ENCODE measurements at regions not wholly inside any gene's neighbourhood (a gene's known extent, or its start where the extent isn't known, plus 50 kb on each side); places are given as distances from the start of the nearest gene placed in this dataset.
"Not testable (repeated sequence)": the region's sequence is repeated elsewhere in the genome, so short reads cannot be mapped to it uniquely, and the experiment has no call there.

DNA sequence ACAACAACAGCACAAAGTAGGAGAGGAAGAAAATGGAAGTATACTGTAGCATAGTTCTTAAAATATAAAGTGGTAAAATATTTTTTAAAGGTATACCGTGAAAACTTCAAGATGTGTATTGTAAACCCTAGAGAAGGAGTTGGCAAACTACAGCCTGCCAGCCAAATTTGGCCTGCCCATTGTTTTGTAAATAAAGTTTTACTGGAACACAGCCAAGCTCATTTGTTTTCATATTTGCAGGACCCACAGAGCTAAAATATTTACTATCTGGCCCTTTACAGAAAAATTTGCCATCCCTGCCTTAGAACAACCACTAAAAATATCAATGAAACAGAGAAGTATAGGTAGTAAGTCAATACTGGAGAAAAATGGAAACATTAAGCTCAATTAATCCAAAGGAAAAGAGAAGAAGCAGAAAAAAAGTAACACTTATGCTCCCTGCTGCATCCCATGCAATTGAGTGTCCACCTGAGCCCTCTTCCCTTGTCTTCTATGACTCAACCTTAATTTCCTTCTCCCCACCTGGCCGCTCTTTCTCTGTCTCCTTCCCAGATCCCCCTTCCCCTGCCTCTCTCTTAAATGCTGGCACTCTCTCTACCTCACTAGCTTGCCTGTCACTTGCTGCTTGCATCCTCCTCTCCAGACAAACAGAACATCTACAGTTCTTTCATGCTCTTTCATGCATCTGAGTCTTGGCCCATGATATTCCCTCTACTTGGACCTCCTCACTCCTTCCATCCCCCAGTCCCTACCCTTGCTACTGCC is 50.6 kb upstream of the FER start:
- no peaks in the 10 kb centered on the region for H3K27me3 ChIP-seq (ENCODE audit: control insufficient read depth in 1 of 2, insufficient read depth in 2 of 2, low read length in 1 of 2)
- no peak overlapping the region for H3K27ac ChIP-seq (ENCODE audit: low read depth in 1 of 2, low read length in 2 of 2)
- H3K4me1 ChIP-seq (ENCODE audit: control insufficient read depth in 1 of 2, insufficient read depth in 2 of 2, low read length in 2 of 2) = no peaks in the 10 kb centered on the region
- no peaks in the 10 kb centered on the region for H3K9me3 ChIP-seq (ENCODE audit: control insufficient read depth, low read length)
- WGBS, 2 donors = 76 to 82% methylated on average over 2 of the region's 2 CpGs
- no peaks in the 10 kb centered on the region for H3K36me3 ChIP-seq (ENCODE audit: control insufficient read depth in 1 of 2, insufficient read depth in 2 of 2, low read length in 1 of 2)
- DNase-seq = no peak
- no peak for ATAC-seq (ENCODE audit: low FRiP score)
- no peak overlapping the region for H3K4me3 ChIP-seq (ENCODE audit: low read length in 2 of 2)
- intact Hi-C loops (cut with DNase I) = no loop called here

DNA sequence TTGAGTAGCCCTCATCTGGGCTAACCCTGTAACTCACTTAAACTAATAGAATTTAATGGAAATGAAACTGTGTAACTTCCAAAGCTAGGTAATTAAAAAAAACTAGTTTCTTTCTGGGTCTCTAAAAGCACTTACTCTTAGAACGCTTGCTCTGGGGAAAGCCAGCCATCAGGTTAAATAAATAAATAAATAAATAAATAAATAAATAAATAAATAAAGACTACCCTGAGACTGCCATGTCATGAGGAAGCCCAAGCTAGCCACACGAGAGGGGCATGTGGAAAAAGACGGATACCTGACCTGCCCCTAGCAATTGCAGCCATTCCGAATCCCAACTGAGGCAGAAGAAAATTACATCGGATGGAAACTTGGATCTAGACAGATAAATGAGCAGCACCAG is 51.3 kb upstream of the FER start:
- ATAC-seq (ENCODE audit: low FRiP score) (no peak), DNase-seq (no peak)
- no peak overlapping the region for H3K27ac ChIP-seq (ENCODE audit: low read depth in 1 of 2, low read length in 2 of 2)
- no peaks in the 10 kb centered on the region for H3K36me3 ChIP-seq (ENCODE audit: control insufficient read depth in 1 of 2, insufficient read depth in 2 of 2, low read length in 1 of 2)
- intact Hi-C loops (cut with DNase I) = no loop called here
- H3K9me3 ChIP-seq (ENCODE audit: control insufficient read depth, low read length) = no peaks in the 10 kb centered on the region
- H3K4me1 ChIP-seq (ENCODE audit: control insufficient read depth in 1 of 2, insufficient read depth in 2 of 2, low read length in 2 of 2) = no peaks in the 10 kb centered on the region
- no peak overlapping the region for H3K4me3 ChIP-seq (ENCODE audit: low read length in 2 of 2)
- WGBS, 2 donors = 57 to 59% methylated on average over 5 of the region's 5 CpGs
- H3K27me3 ChIP-seq (ENCODE audit: control insufficient read depth in 1 of 2, insufficient read depth in 2 of 2, low read length in 1 of 2) = no peaks in the 10 kb centered on the region

DNA sequence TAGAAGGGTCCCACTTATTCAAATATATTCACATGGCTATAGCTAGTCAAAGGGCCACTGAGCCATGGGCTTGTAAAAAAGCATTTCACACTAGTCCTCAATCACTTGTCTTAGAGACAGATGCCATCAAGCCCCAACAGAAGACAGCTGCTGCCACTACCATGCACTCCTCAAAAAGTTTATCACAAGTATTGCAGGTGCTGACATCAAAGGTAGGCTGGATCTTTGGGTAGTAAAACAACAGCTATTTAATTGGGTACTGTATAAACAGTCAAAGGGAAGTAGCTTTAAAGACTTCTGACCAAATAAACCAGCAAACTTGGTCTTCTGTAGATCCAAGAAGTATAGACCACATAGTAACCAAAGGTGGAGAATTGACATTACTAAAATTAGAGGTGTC is 59.2 kb upstream of the FER start:
- DNase-seq = no peak
- Histone ChIP-seq H3K27ac (ENCODE audit: low read depth in 1 of 2, low read length in 2 of 2) (no peak overlapping the region), H3K9me3 (ENCODE audit: control insufficient read depth, low read length) (no peaks in the 10 kb centered on the region), H3K36me3 (ENCODE audit: control insufficient read depth in 1 of 2, insufficient read depth in 2 of 2, low read length in 1 of 2) (no peaks in the 10 kb centered on the region), H3K27me3 (ENCODE audit: control insufficient read depth in 1 of 2, insufficient read depth in 2 of 2, low read length in 1 of 2) (no peaks in the 10 kb centered on the region), H3K4me1 (ENCODE audit: control insufficient read depth in 1 of 2, insufficient read depth in 2 of 2, low read length in 2 of 2) (no peaks in the 10 kb centered on the region), H3K4me3 (ENCODE audit: low read length in 2 of 2) (no peak overlapping the region)
- no peak for ATAC-seq (ENCODE audit: low FRiP score)
- intact Hi-C loops (cut with DNase I) = loop anchor here in 1 of 2 donors (10.0 kb wide), 1 partner anchor 776 kb away; no protein-coding TSS in a partner anchor

DNA sequence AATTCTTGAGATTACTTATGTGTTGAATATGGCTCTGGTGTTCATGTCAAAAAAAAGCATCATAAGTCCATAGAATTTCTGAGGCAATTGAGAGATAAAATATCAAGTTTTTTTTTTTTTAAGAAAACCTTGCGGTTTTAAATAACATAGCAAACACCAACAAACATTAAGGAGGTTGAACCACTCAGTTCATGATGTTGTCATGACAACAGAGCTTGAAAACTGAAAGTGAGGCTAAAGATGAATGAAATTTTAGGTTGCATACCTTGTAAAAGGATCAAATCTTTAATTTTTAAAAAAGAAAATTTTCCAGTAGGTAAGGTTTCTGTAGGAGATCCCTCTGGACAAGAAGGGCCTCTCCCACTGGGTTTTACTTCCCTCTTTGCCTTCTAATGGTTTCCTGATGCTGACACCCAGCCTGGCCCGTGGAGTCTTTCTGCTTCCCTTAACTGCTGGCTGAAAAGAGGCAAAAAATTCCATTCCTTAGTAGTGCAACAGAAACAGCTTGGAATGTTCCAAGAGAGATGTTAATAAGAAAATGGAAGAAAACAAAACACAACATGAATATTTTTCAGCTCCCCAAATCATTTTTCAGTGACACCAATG is 60.0 kb upstream of the FER start:
- Histone ChIP-seq H3K36me3 (ENCODE audit: control insufficient read depth in 1 of 2, insufficient read depth in 2 of 2, low read length in 1 of 2) (no peaks in the 10 kb centered on the region), H3K27ac (ENCODE audit: low read depth in 1 of 2, low read length in 2 of 2) (peak overlapping the region in 1 of 2 donors; percentile 54), H3K4me3 (ENCODE audit: low read length in 2 of 2) (no peak overlapping the region), H3K27me3 (ENCODE audit: control insufficient read depth in 1 of 2, insufficient read depth in 2 of 2, low read length in 1 of 2) (no peaks in the 10 kb centered on the region), H3K9me3 (ENCODE audit: control insufficient read depth, low read length) (no peaks in the 10 kb centered on the region), H3K4me1 (ENCODE audit: control insufficient read depth in 1 of 2, insufficient read depth in 2 of 2, low read length in 2 of 2) (no peaks in the 10 kb centered on the region)
- no peak for ATAC-seq (ENCODE audit: low FRiP score)
- 13 to 17% methylated on average over 2 of the region's 2 CpGs for WGBS, 2 donors
- DNase-seq = no peak
- intact Hi-C loops (cut with DNase I) = loop anchor here in 1 of 2 donors (10.0 kb wide), 1 partner anchor 777 kb away; no protein-coding TSS in a partner anchor

DNA sequence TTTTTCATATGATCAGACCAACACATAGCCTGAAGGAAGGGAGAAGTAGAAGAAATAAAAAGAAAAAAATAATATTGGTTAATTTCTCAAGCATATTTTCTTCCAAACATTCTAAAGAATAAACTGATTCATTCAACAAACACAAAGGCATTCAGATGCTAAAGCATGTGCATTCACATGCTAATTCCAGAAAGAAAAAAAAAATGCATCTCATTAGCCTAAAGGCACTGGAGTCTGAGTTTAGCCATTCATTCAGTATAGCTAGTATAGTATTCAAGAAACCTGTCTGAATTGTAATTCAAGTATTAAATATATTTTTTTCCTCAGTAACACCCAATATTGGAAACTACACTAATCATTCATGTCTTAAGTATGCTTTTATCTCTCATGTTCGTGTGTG is 61.0 kb upstream of the FER start:
- Histone ChIP-seq H3K36me3 (ENCODE audit: control insufficient read depth in 1 of 2, insufficient read depth in 2 of 2, low read length in 1 of 2) (no peaks in the 10 kb centered on the region), H3K27me3 (ENCODE audit: control insufficient read depth in 1 of 2, insufficient read depth in 2 of 2, low read length in 1 of 2) (no peaks in the 10 kb centered on the region), H3K27ac (ENCODE audit: low read depth in 1 of 2, low read length in 2 of 2) (no peak overlapping the region), H3K4me1 (ENCODE audit: control insufficient read depth in 1 of 2, insufficient read depth in 2 of 2, low read length in 2 of 2) (no peaks in the 10 kb centered on the region), H3K9me3 (ENCODE audit: control insufficient read depth, low read length) (no peaks in the 10 kb centered on the region), H3K4me3 (ENCODE audit: low read length in 2 of 2) (no peak overlapping the region)
- DNase-seq (no peak), ATAC-seq (ENCODE audit: low FRiP score) (no peak)
- 27 to 32% methylated on average over 1 of the region's 1 CpG for WGBS, 2 donors
- intact Hi-C loops (cut with DNase I) = loop anchor here in 1 of 2 donors (10.0 kb wide), 1 partner anchor 778 kb away; no protein-coding TSS in a partner anchor

DNA sequence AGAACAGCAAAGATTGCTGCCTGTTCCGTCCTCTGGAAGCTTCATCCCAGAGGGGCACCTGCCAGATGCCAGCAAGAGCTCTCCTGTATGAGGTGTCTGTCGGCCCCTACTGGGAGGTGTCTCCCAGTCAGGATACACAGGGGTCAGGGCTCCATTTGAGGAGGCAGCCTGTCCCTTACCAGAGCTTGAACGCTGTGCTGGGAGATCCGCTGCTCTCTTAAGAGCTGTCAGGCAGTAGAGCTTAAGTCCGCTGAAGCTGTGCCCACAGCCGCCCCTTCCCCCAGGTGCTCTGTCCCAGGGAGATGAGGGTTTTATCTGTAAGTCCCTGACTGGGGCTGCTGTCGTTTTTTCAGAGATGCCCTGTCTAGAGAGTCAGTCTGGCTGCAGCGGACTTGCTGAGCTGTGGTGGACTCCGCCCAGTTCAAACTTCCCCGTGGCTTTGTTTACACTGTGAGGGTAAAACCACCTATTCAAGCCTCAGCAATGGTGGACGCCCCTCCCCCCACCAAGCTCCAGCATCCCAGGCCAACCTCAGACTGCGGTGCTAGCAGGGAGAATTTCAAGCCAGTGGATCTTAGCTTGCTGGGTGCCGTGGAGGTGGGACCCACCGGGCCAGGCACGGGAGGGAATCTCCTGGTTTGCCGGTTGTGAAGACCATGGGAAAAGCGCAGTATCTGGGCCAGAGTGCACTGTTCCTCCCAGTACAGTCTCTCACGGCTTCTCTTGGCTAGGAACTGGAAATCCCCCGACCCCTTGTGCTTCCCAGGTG is 62.1 kb upstream of the FER start:
- not testable (repeated sequence) for DNase-seq; H3K27ac ChIP-seq (ENCODE audit: low read depth in 1 of 2, low read length in 2 of 2); H3K4me1 ChIP-seq (ENCODE audit: control insufficient read depth in 1 of 2, insufficient read depth in 2 of 2, low read length in 2 of 2); H3K36me3 ChIP-seq (ENCODE audit: control insufficient read depth in 1 of 2, insufficient read depth in 2 of 2, low read length in 1 of 2); H3K9me3 ChIP-seq (ENCODE audit: control insufficient read depth, low read length); ATAC-seq (ENCODE audit: low FRiP score); H3K4me3 ChIP-seq (ENCODE audit: low read length in 2 of 2); H3K27me3 ChIP-seq (ENCODE audit: control insufficient read depth in 1 of 2, insufficient read depth in 2 of 2, low read length in 1 of 2)
- intact Hi-C loops (cut with DNase I) = loop anchor here in 1 of 2 donors (10.0 kb wide), 1 partner anchor 779 kb away; no protein-coding TSS in a partner anchor
- 78 to 81% methylated on average over 19 of the region's 19 CpGs for WGBS, 2 donors

DNA sequence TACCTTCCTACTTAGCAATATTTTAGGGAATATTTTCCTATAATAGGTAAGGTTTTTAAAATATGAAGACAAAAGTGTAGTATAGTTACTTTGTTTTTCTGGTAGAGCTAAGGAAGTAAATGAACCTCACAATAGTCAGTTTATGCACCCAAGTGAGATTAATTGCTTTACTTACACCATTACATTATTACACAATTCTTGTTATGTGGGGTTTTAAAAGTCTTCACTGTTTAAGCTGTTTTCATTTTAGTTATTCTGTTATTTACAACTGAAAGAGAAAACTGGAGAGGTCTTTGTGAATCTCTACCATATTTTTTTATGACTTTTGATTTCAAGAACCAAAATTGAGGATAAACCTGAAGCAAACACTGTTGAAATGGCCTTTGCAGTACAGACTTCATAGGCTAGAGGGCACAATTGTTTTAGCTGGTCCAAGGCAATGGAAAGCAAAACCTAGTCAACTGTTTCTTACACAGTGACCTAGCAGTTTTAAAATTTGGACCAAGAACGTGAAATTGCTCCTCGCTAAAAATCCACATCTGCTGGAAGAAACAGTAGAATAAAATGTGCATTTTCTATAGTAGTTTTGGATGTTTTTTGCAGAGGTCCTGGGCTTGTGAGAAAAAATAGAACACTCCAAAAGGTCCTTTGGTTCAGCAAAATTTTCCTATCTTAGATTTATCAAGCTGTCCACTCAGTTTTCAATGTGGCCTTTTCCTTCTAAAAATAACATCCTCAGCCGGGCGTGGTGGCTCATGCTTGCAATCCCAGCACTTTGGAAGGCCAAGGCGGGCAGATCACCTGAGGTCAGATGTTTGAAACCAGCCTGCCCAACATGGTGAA is 66.4 kb upstream of the FER start:
- Histone ChIP-seq H3K4me3 (ENCODE audit: low read length in 2 of 2) (no peak overlapping the region), H3K27me3 (ENCODE audit: control insufficient read depth in 1 of 2, insufficient read depth in 2 of 2, low read length in 1 of 2) (no peaks in the 10 kb centered on the region), H3K36me3 (ENCODE audit: control insufficient read depth in 1 of 2, insufficient read depth in 2 of 2, low read length in 1 of 2) (no peaks in the 10 kb centered on the region), H3K9me3 (ENCODE audit: control insufficient read depth, low read length) (no peaks in the 10 kb centered on the region), H3K4me1 (ENCODE audit: control insufficient read depth in 1 of 2, insufficient read depth in 2 of 2, low read length in 2 of 2) (no peaks in the 10 kb centered on the region), H3K27ac (ENCODE audit: low read depth in 1 of 2, low read length in 2 of 2) (peak overlapping the region in 1 of 2 donors; percentile 12)
- no peak for DNase-seq
- peak; percentile 93 for ATAC-seq (ENCODE audit: low FRiP score)
- intact Hi-C loops (cut with DNase I) = loop anchor here in 1 of 2 donors (5.0 to 10.0 kb wide), 2 partner anchors 66 to 784 kb away; partner anchors contain the start of gene FER
- 0 to 3% methylated on average over 5 of the region's 5 CpGs for WGBS, 2 donors

DNA sequence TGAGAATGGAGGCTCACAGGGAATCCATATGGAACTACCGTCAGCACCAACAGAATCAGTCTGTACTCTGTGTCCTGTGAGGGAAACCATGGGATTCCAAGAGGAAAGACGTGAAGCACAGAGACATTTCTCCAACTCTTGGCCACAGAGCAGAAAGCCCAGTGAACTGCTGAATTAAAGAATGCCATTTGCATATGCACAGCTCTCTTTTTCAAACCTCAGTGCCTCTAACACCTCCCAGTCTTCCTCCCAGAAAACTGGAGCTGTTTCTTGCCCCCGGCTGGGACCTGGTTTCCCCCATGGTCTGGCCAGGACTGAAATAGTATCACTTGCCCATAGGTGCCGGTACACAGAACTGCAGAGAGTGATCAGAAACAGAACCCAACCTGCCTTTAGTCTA is 69.6 kb upstream of the FER start:
- H3K4me3 ChIP-seq (ENCODE audit: low read length in 2 of 2) = no peak overlapping the region
- no peak overlapping the region for H3K27ac ChIP-seq (ENCODE audit: low read depth in 1 of 2, low read length in 2 of 2)
- ATAC-seq (ENCODE audit: low FRiP score) (no peak), DNase-seq (no peak)
- no peaks in the 10 kb centered on the region for H3K9me3 ChIP-seq (ENCODE audit: control insufficient read depth, low read length)
- intact Hi-C loops (cut with DNase I) = no loop called here
- WGBS, 2 donors = 85 to 92% methylated on average over 4 of the region's 4 CpGs
- no peaks in the 10 kb centered on the region for H3K4me1 ChIP-seq (ENCODE audit: control insufficient read depth in 1 of 2, insufficient read depth in 2 of 2, low read length in 2 of 2)
- no peaks in the 10 kb centered on the region for H3K27me3 ChIP-seq (ENCODE audit: control insufficient read depth in 1 of 2, insufficient read depth in 2 of 2, low read length in 1 of 2)
- no peaks in the 10 kb centered on the region for H3K36me3 ChIP-seq (ENCODE audit: control insufficient read depth in 1 of 2, insufficient read depth in 2 of 2, low read length in 1 of 2)
